GM19193 (cell line): ENCODE measurements at regions not wholly inside any gene's neighbourhood (a gene's known extent, or its start where the extent isn't known, plus 50 kb on each side); places are given as distances from the start of the nearest gene placed in this dataset.

ENCODE experiments used
- POLR2A ChIP-seq: IDR thresholded peaks from 4 replicates; pipeline ENCODE4 v1.6.1; 2011; ENCODE audit not compliant: insufficient read depth, insufficient read length; ENCODE audit errors: extremely low read depth

DNA sequence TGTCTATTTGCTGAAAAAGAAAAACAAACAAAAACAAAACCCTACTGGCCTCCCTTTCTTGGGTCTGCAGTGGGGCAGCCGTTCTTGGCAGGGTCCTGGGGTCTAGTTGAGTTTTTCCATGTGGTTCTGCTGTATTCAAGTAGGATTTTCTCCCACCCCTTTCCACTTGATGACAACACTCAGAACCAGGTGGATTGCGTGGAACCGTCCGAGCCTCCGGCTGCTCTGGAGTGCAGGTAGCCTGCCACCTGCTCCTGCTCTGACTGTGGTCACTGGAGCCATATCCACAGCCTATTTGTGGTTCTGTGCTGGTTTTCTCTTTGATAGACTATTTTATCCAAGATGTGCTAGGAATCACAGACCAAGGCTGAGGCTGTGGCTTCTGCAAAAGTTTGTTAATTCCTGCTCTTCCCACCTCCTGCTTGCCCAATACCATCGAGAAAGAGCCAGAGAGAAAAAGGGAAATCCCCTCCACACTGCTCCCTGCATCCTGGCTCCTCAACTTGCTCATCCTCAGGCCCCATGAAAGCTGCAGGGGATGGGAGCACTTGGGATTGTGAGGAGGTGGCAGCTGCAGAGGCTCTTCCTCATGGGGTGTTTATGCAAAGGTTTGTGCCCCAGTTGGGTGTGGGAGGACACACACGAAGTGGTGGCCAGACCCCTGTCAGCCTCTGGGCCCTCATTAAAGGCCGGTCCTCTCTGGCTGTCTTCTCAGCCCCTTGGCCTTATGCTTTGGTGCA is 377.8 kb upstream of the TNRC6C start:
- TF ChIP-seq POLR2A = no peak

- no peak for TF ChIP-seq POLR2A
These were observed 377.0 kb upstream of the TNRC6C start for GRCh38 chr17:77581480-77581879.

- TF ChIP-seq POLR2A = no peak
These were observed 373.2 kb upstream of the TNRC6C start for GRCh38 chr17:77585142-77585860.

DNA sequence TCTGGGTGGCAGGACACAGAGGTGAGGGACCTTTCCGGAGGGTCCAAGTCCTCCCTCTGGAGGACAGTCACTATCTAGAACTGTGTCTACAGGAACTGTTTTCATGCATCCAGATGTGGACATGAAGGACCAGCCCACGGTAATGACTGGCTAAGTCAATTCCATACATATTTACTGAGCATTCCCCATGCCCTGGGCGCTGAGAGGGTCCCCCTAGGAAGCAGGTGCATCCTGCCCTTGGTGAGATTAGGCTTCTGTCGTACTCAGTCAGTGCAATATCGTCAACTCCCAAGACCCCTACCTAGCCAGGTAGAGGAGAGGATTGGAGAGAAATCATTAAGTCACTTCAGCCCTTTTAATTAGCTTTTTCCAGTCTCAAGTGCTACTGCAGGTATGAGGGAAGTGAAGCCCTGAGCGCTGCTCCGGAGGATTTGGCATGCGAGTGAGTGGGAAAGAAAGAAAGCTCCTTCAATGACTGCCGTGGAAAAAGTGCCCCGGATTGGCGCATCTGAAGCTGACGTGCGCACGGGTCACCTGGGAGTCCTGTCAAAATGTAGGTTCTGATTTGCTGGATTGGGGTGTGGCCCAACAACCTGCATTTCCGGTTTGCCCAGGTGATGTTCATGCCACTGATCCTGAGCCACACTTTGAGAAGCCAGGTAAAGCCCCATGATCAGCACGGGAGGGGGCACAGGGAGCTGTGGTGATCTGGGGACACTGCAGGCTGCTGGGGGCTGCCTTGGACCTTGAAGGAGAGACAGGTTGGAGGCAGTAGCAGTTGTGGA is 367.4 kb upstream of the TNRC6C start:
- TF ChIP-seq POLR2A = no peak

- TF ChIP-seq POLR2A = no peak
These were observed 366.2 kb upstream of the TNRC6C start for GRCh38 chr17:77592106-77592865.

GRCh38 chr17:77593081-77593480 is 365.4 kb upstream of the TNRC6C start:
- TF ChIP-seq POLR2A = no peak

DNA sequence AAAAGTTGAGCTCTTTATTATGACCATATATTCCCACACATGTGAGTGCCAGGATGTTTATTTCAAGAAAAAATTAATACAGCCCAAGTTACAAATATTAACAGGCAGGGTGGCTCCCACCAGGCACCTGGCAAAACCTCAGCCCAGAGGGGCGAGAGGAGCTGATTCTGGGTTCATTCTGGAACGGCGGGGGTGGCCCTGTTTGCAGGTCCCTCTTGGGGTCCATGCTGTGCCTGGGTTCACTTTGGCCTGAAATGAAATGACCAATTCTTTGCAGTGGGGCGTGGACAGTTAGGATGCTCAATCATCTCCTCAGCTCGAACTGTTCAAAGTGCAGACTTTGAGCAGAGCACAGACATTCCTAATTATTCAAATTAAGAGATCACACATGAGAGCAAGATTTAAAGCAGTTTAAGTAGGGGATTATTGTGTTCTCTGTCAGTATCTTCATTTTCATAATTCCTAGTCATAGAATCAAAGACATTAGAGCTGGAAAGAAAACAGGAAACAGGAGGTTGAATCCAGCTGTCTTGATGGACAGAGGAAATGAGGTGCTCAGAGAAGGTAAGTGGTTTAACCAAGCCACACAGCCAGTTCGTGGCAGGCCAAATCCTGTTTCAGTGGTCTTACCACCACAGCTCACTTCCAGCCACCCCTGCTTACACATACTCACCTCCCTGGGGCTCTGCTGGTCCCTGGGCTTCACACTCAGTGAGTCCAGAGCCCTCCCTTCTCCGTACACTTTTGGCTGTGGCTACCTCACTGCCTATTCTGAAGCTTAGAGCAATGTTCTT is 363.9 kb upstream of the TNRC6C start:
- TF ChIP-seq POLR2A = no peak

DNA sequence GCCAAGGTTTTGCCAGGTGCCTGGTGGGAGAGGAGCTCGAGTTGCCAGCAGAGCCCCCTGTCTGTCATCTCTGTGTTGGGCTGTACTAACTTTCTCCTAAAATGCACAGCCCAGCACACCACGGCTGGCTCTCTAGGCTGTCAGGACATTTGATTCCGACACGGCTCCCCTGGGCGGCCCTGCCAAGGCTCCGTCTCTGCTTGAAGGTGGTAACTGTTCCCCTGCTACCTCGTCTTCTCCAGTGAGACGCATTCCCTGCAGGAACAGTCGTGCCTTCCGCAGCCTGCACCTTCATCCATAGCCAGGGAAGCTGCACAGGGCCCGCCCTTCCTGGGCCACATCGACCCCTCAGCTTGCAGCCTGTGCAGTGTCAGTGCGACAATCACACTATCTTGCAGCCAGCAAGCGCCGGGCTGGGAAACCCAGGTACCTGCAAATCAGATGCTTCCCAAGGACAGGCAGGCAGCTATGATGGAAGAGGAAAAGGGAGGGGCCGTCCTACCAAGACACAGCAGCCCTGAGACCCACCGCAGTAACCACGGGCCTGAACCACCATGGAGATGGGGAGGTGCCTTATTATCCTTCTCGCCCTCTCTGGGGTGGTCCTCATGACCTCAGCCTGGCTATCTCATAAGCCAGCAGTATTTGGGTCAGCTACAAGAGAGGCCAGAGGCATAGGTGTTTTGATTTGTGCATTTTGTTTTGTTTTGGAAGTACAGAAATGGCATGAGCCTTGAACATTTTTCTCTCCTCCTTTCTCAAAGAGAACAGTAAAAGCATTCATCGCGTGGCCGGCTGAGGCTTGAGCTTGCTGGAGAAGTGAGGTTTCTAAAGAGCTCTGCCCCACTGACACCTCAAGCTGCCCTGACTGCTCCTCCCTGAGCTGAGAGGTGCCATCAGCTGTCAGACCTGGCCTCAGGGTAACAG is 361.7 kb upstream of the TNRC6C start:
- TF ChIP-seq POLR2A = no peak

DNA sequence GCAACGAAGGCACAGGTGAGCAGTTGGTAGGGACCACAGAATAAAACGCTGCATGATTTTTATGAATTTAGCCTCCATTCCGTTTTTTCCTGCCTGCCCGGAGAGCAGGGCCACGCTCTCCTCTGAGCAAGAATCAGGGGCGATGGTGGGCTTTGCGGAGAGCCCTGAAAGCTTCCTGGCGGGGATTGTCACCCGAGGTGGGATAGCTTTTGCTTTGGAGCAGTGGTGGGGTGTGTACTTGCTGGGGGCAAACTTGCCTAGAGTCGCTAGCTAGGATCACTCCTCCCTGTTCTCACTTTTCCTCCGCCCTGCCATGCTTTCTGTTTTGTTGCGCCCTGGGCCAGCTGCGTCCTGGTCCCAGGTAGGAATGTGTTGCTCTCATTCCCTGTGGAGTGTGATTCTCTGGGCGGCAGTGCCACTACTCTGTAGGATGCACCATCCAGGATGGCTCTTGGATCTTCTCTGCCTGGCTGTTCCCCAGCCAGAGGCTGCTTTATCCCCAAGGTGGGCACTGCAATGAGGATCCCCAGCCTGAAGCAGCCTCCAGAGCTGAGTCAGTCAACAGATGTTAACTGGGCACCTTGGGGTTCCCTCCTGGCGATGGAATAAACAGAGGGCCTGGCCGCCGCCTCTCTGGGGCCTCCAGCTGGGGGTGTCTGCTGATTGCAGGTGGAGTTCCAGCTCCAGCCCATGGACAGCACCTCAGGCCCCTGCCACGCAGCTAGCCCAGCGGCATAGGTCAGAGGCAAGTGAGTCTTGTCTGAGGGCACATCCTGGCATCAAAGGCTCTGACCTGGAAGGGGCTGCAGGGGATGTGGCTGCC is 360.9 kb upstream of the TNRC6C start:
- no peak for TF ChIP-seq POLR2A

GRCh38 chr17:77598241-77598620 is 360.3 kb upstream of the TNRC6C start:
- no peak for TF ChIP-seq POLR2A

DNA sequence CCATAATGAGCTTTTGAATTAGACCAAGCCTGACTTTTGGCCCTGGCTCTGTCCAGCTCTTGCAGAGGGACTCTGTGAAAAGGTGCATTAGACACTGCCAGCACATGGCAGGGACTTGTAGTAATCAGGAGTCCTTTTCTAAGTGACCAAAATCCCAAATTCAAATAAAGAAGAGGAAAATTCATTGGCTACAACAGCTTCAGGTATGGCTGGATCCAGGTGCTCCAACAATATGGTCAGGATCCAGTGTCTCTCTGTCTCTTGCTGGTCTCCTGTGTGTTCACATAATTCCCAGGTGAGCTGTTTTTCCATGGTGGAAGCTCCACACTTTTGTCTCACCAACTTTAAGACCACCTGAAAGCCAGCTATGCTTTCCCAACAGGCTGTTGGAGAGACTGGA is 358.8 kb upstream of the TNRC6C start:
- TF ChIP-seq POLR2A = no peak

GRCh38 chr17:77600346-77600745 is 358.2 kb upstream of the TNRC6C start:
- TF ChIP-seq POLR2A = no peak
